H1 (cell line): ENCODE measurements at regions not wholly inside any gene's neighbourhood (a gene's known extent, or its start where the extent isn't known, plus 50 kb on each side); places are given as distances from the start of the nearest gene placed in this dataset.

Source experiments
- CTCF ChIA-PET: fragments of 300-600 bp; sonication (Branson Sonifier 250); formaldehyde crosslinking; loops from one replicate; lab custom pipeline; 2021; ENCODE audit not compliant: partially characterized antibody; lab: Charles Lee
- POLR2A ChIA-PET: fragments of 300-600 bp; sonication (Branson Sonifier 250); formaldehyde crosslinking; loops from one replicate; lab custom pipeline; 2021; ENCODE audit warnings: inconsistent platforms; ENCODE audit not compliant: partially characterized antibody; lab: Charles Lee
- DNase-seq, 2 experiments: peaks; one replicate each; pipeline versions ENCODE4 v3.0.0 to v3.0.0-alpha.2; 2010 to 2022; ENCODE audit warnings: low spot score in 2 of 2, low read depth in 1 of 2, mixed read lengths in 1 of 2
- FAIRE-seq: peaks from 2 replicates; lab custom pipeline; 2011; peaks lifted over from hg19 to GRCh38; lab: Jason Lieb, UNC
- H2AFZ ChIP-seq: 2 replicates; pipeline ENCODE4 v1.8.1; 2012; ENCODE audit warnings: low read length, inconsistent platforms
- H2AK5ac ChIP-seq: 2 replicates; pipeline ENCODE4 v1.6.1; 2013; ENCODE audit warnings: low read depth, low read length
- H2BK120ac ChIP-seq: replicated peaks from 2 replicates; pipeline ENCODE3; 2013; ENCODE audit warnings: low read depth, low read length, inconsistent platforms
- H2BK12ac ChIP-seq: 2 replicates; pipeline ENCODE4 v1.6.1; 2013; ENCODE audit warnings: low read depth, low read length
- H2BK15ac ChIP-seq: 2 replicates; pipeline ENCODE4 v1.6.1; 2013; ENCODE audit warnings: low read length
- H2BK20ac ChIP-seq: 2 replicates; pipeline ENCODE4 v1.6.1; 2013; ENCODE audit warnings: low read length
- H2BK5ac ChIP-seq: 2 replicates; pipeline ENCODE4 v1.6.1; 2013; ENCODE audit warnings: low read depth, low read length
- H3K14ac ChIP-seq: 2 replicates; pipeline ENCODE4 v1.6.1; 2013; ENCODE audit warnings: inconsistent platforms; ENCODE audit not compliant: insufficient read length
- H3K18ac ChIP-seq: 2 replicates; pipeline ENCODE4 v1.6.1; 2013; ENCODE audit warnings: low read length; ENCODE audit errors: extremely low read depth
- H3K23ac ChIP-seq: 2 replicates; pipeline ENCODE4 v1.6.1; 2013; ENCODE audit warnings: inconsistent platforms; ENCODE audit not compliant: insufficient read length
- H3K23me2 ChIP-seq: 2 replicates; pipeline ENCODE4 v1.6.1; 2013; ENCODE audit warnings: low read depth, low read length
- H3K27ac ChIP-seq: 2 replicates; pipeline ENCODE4 v1.6.1; 2011; ENCODE audit warnings: low read depth, low read length, inconsistent platforms
- H3K27me3 ChIP-seq, 4 experiments: replicated peaks in 1 of 4; 1 replicate in 1 of 4; 2 replicates in 3 of 4; pipeline versions ENCODE4 v1.6.1 to v1.8.1; 2011 to 2013; ENCODE audit warnings: low read length in 3 of 4, mild to moderate bottlenecking in 3 of 4, inconsistent platforms in 2 of 4, mixed read lengths in 2 of 4, moderate library complexity in 1 of 4; ENCODE audit not compliant: control insufficient read depth in 3 of 4, insufficient read depth in 3 of 4; ENCODE audit errors: extremely low read depth in 1 of 4
- H3K36me3 ChIP-seq, 4 experiments: 2 replicates each; pipeline versions ENCODE4 v1.6.1 to v1.8.1; 2011 to 2013; ENCODE audit warnings: mild to moderate bottlenecking in 4 of 4, low read length in 3 of 4, moderate library complexity in 2 of 4, control low read depth in 1 of 4, inconsistent platforms in 1 of 4; ENCODE audit not compliant: insufficient read depth in 4 of 4, control insufficient read depth in 2 of 4
- H3K4ac ChIP-seq: replicated peaks from 2 replicates; pipeline ENCODE3; 2013; ENCODE audit warnings: low read length, low read depth, mixed read lengths, inconsistent platforms; ENCODE audit not compliant: insufficient read length
- H3K4me1 ChIP-seq, 4 experiments: replicated peaks in 1 of 4; 1 replicate in 1 of 4; 2 replicates in 3 of 4; pipeline versions ENCODE4 v1.6.1 to v1.8.1; 2011 to 2013; ENCODE audit warnings: low read length in 3 of 4, inconsistent platforms in 2 of 4, mixed read lengths in 1 of 4; ENCODE audit not compliant: insufficient read depth in 4 of 4, control insufficient read depth in 3 of 4
- H3K4me2 ChIP-seq, 2 experiments: 2 replicates each; pipeline versions ENCODE4 v1.6.1 to v1.8.1; 2011 to 2013; ENCODE audit warnings: low read depth in 2 of 2, low read length in 2 of 2, control low read depth in 1 of 2, inconsistent platforms in 1 of 2, mild to moderate bottlenecking in 1 of 2; ENCODE audit not compliant: insufficient read depth in 1 of 2
- H3K4me3 ChIP-seq, 4 experiments: fragments of 200-600, 300-600 bp in 1 of 4; sonication (generic), shearing (Covaris generic), sonication (Bioruptor Twin) in 1 of 4; 2 replicates each; pipeline versions ENCODE4 v1.5.1 to v1.8.1; 2011 to 2016; ENCODE audit warnings: low read length in 4 of 4, low read depth in 3 of 4, control low read depth in 2 of 4, inconsistent platforms in 2 of 4, mild to moderate bottlenecking in 2 of 4, mixed read lengths in 1 of 4, moderate library complexity in 1 of 4; ENCODE audit not compliant: insufficient read depth in 2 of 4; ENCODE audit errors: extremely low read depth in 1 of 4
- H3K56ac ChIP-seq: replicated peaks from 2 replicates; pipeline ENCODE3; 2013; ENCODE audit warnings: low read depth, mild to moderate bottlenecking, mixed read lengths, low read length, inconsistent platforms; ENCODE audit not compliant: insufficient read length
- H3K79me1 ChIP-seq: 2 replicates; pipeline ENCODE4 v1.6.1; 2013; ENCODE audit warnings: low read depth, low read length, control low read depth
- H3K79me2 ChIP-seq, 2 experiments: 2 replicates each; pipeline versions ENCODE4 v1.6.1 to v1.8.1; 2012 to 2013; ENCODE audit warnings: low read length in 2 of 2, mild to moderate bottlenecking in 2 of 2, inconsistent platforms in 1 of 2; ENCODE audit not compliant: insufficient read depth in 2 of 2, control insufficient read depth in 1 of 2
- H3K9ac ChIP-seq, 4 experiments: replicated peaks in 1 of 4; 1 replicate in 1 of 4; 2 replicates in 3 of 4; pipeline versions ENCODE4 v1.6.1 to v1.8.1; 2011 to 2013; ENCODE audit warnings: low read depth in 3 of 4, low read length in 3 of 4, control low read depth in 2 of 4, mild to moderate bottlenecking in 2 of 4, moderate library complexity in 2 of 4, inconsistent platforms in 1 of 4; ENCODE audit errors: extremely low read depth in 1 of 4
- H3K9me3 ChIP-seq, 2 experiments: 2 replicates each; pipeline versions ENCODE4 v1.6.1 to v1.8.1; 2012 to 2013; ENCODE audit warnings: mild to moderate bottlenecking in 2 of 2, moderate library complexity in 2 of 2, control low read depth in 1 of 2, inconsistent platforms in 1 of 2, low read depth in 1 of 2, low read length in 1 of 2, mixed read lengths in 1 of 2; ENCODE audit not compliant: insufficient read depth in 2 of 2
- H4K20me1 ChIP-seq, 2 experiments: replicated peaks in 1 of 2; 2 replicates each; pipeline versions ENCODE3 to v1.8.1; 2011 to 2013; ENCODE audit warnings: inconsistent platforms in 2 of 2, low read length in 2 of 2, mild to moderate bottlenecking in 1 of 2; ENCODE audit not compliant: insufficient read depth in 2 of 2, control insufficient read depth in 1 of 2
- H4K5ac ChIP-seq: 2 replicates; pipeline ENCODE4 v1.6.1; 2013; ENCODE audit warnings: low read length, low read depth, mixed read lengths, inconsistent platforms; ENCODE audit not compliant: insufficient read length
- H4K8ac ChIP-seq: 2 replicates; pipeline ENCODE4 v1.8.0; 2013; ENCODE audit warnings: mild to moderate bottlenecking, moderate library complexity, low read length, inconsistent platforms; ENCODE audit not compliant: insufficient read depth; ENCODE audit errors: extremely low read depth
- H4K91ac ChIP-seq: replicated peaks from 2 replicates; pipeline ENCODE3; 2013; ENCODE audit warnings: low read length, mixed read lengths, inconsistent platforms; ENCODE audit not compliant: insufficient read length
- CBX8 ChIP-seq: fragments of 300-800, 300-1000 bp; sonication (generic); IDR thresholded peaks from 2 replicates; pipeline ENCODE4 v1.7.1; 2016; ENCODE audit warnings: low read depth, low read length, borderline replicate concordance
- RXRA ChIP-seq: IDR thresholded peaks from 2 replicates; pipeline ENCODE4 v1.6.1; 2011; ENCODE audit warnings: low read depth, mild to moderate bottlenecking, low read length, moderate library complexity; ENCODE audit not compliant: insufficient read depth
- WGBS, 2 experiments: shearing (Covaris generic) in 1 of 2; methylation state at CpG; one replicate each; pipeline versions ENCODE4 v1.1.6 to v1.1.7; 2013 to 2015; ENCODE audit warnings: low lambda C conversion rate in 2 of 2, mixed read lengths in 2 of 2, inconsistent platforms in 1 of 2, low coverage in 1 of 2, missing lambda C conversion rate in 1 of 2; ENCODE audit not compliant: insufficient replicate concordance in 2 of 2, insufficient coverage in 1 of 2, insufficient read length in 1 of 2; ENCODE audit errors: extremely low coverage in 1 of 2, missing lambda C conversion rate in 1 of 2; 5-methylcytosine and 5-hydroxymethylcytosine counted together
- TF ChIP-seq, protein P1 (sequence below): IDR thresholded peaks from 2 replicates; pipeline ENCODE4 v1.6.1; 2012; ENCODE audit warnings: low read length, inconsistent platforms

DNA sequence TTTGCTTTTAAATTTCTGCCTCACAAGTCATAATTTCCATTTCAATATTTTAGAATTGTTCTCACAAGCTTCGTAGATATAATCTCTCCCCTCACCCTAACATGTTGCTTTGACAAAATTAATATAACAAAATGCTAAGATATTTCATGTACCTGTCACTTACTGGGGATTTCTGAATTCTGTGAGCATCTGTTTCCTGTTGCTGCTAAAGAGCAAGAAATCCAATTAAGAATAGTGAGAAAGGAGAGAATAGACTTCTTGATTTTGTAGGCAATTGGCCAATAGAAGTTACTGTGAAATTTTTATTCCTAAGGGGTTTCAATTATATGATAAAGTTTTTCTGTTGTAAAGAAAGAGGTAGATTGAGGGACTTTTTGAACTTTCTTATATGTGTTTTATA is 796.5 kb upstream of the ARRDC3 start:
- DNase-seq (no peak), FAIRE-seq (no peak)
- H3K23me2 ChIP-seq = no peaks in the 10 kb centered on the region
- no peak overlapping the region for H2AFZ ChIP-seq
- H3K4ac ChIP-seq = no peak overlapping the region
- H2AK5ac ChIP-seq = no peak overlapping the region
- no peak overlapping the region for H3K56ac ChIP-seq
- H4K5ac ChIP-seq = no peak overlapping the region
- H4K91ac ChIP-seq = no peak overlapping the region
- H3K79me1 ChIP-seq = no peaks in the 10 kb centered on the region
- H3K4me2 ChIP-seq = no peak overlapping the region
- H3K27ac ChIP-seq = no peak overlapping the region
- H3K79me2 ChIP-seq = no peaks in the 10 kb centered on the region
- ChIA-PET CTCF (interaction anchor here (1.0 kb wide), 1 partner anchor 250 kb away, joined by 5 read pairs; no protein-coding TSS in a partner anchor), POLR2A (no interaction called here)
- no peaks in the 10 kb centered on the region for H3K36me3 ChIP-seq
- no peaks in the 10 kb centered on the region; a peak in 1 of 7 replicates for H3K27me3 ChIP-seq
- H4K20me1 ChIP-seq = no peaks in the 10 kb centered on the region
- WGBS, 2 experiments = 93% methylated on average over 1 of the region's 1 CpG; no CpG with 5 or more reads in 1 of the 2 experiments
- H3K23ac ChIP-seq = no peak overlapping the region
- H3K18ac ChIP-seq = no peak overlapping the region
- H3K14ac ChIP-seq = no peak overlapping the region
- H2BK120ac ChIP-seq = no peak overlapping the region
- no peak for TF ChIP-seq RXRA
- TF ChIP-seq, protein P1, sequence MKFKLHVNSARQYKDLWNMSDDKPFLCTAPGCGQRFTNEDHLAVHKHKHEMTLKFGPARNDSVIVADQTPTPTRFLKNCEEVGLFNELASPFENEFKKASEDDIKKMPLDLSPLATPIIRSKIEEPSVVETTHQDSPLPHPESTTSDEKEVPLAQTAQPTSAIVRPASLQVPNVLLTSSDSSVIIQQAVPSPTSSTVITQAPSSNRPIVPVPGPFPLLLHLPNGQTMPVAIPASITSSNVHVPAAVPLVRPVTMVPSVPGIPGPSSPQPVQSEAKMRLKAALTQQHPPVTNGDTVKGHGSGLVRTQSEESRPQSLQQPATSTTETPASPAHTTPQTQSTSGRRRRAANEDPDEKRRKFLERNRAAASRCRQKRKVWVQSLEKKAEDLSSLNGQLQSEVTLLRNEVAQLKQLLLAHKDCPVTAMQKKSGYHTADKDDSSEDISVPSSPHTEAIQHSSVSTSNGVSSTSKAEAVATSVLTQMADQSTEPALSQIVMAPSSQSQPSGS = no peak
- TF ChIP-seq CBX8 = no peak
- TF ChIP-seq, all 59 proteins: peak for 0
- Histone ChIP-seq H3K4me3 (no peak overlapping the region), H2BK5ac (no peak overlapping the region), H2BK20ac (no peak overlapping the region), H3K9me3 (no peaks in the 10 kb centered on the region), H3K4me1 (no peaks in the 10 kb centered on the region), H2BK15ac (no peak overlapping the region), H4K8ac (no peak overlapping the region), H3K9ac (no peak overlapping the region), H2BK12ac (no peak overlapping the region)
